DOHH2 (cell line): ENCODE measurements at regions not wholly inside any gene's neighbourhood (a gene's known extent, or its start where the extent isn't known, plus 50 kb on each side); places are given as distances from the start of the nearest gene placed in this dataset.

Experiments used
- H3F3A ChIP-seq: fragments of 200-600 bp; sonication (generic), shearing (Covaris generic); 2 replicates; pipeline ENCODE4 v1.6.0; 2016; ENCODE audit warnings: antibody characterized with exemption, mild to moderate bottlenecking; ENCODE audit not compliant: control insufficient read depth, insufficient read depth
- H3K27ac ChIP-seq: fragments of 200-600 bp; sonication (generic); 2 replicates; pipeline ENCODE4 v1.5.1; 2014; ENCODE audit warnings: low read depth, mild to moderate bottlenecking, low read length, moderate library complexity
- H3K27me3 ChIP-seq: fragments of 200-600 bp; sonication (generic); 2 replicates; pipeline ENCODE4 v1.6.1; 2014; ENCODE audit warnings: mild to moderate bottlenecking, low read length, mixed read lengths; ENCODE audit not compliant: control insufficient read depth
- H3K36me3 ChIP-seq: fragments of 200-600 bp; sonication (generic); 2 replicates; pipeline ENCODE4 v1.6.1; 2014; ENCODE audit warnings: mild to moderate bottlenecking, low read length, moderate library complexity, mixed read lengths; ENCODE audit not compliant: control insufficient read depth
- H3K4me1 ChIP-seq: fragments of 200-600 bp; sonication (generic); 2 replicates; pipeline ENCODE4 v1.6.1; 2014; ENCODE audit warnings: mild to moderate bottlenecking, low read length, mixed read lengths; ENCODE audit not compliant: control insufficient read depth
- H3K4me2 ChIP-seq: fragments of 200-600 bp; sonication (generic); 2 replicates; pipeline ENCODE4 v1.6.0; 2014; ENCODE audit warnings: mild to moderate bottlenecking, low read length, moderate library complexity
- H3K4me3 ChIP-seq: fragments of 200-600 bp; sonication (generic); 2 replicates; pipeline ENCODE4 v1.5.1; 2014; ENCODE audit warnings: mild to moderate bottlenecking, low read length, mixed read lengths
- H3K79me2 ChIP-seq: fragments of 200-600 bp; sonication (generic); 2 replicates; pipeline ENCODE4 v1.6.1; 2014; ENCODE audit warnings: mild to moderate bottlenecking, low read length, mixed read lengths; ENCODE audit not compliant: control insufficient read depth
- H3K9me2 ChIP-seq: fragments of 200-600 bp; sonication (generic); replicated peaks from 2 replicates; pipeline ENCODE4 v1.6.1; 2014; ENCODE audit warnings: mild to moderate bottlenecking, low read length, mixed read lengths; ENCODE audit not compliant: control insufficient read depth
- H3K9me3 ChIP-seq: fragments of 200-600 bp; sonication (generic); 2 replicates; pipeline ENCODE4 v1.6.1; 2014; ENCODE audit warnings: antibody characterized with exemption, low read length, mixed read lengths; ENCODE audit not compliant: control insufficient read depth, insufficient read depth
- H4K20me1 ChIP-seq: fragments of 200-600 bp; sonication (generic); 2 replicates; pipeline ENCODE4 v1.6.0; 2014; ENCODE audit warnings: low read depth, mild to moderate bottlenecking, antibody characterized with exemption, low read length, moderate library complexity; ENCODE audit not compliant: control insufficient read depth, insufficient read depth
- EZH2phosphoT487 ChIP-seq: fragments of 200-600 bp; sonication (generic); IDR thresholded peaks from 2 replicates; pipeline ENCODE4 v1.6.1; 2017; ENCODE audit warnings: borderline replicate concordance, mild to moderate bottlenecking, antibody characterized with exemption, low read length, moderate library complexity, mixed read lengths
- TF ChIP-seq, protein P1 (sequence below): fragments of 200-600 bp; sonication (generic); IDR thresholded peaks from one replicate; pipeline ENCODE4 v1.5.1; 2014; ENCODE audit warnings: antibody characterized with exemption, mild to moderate bottlenecking, low read depth, low read length; ENCODE audit not compliant: poor library complexity, severe bottlenecking

DNA sequence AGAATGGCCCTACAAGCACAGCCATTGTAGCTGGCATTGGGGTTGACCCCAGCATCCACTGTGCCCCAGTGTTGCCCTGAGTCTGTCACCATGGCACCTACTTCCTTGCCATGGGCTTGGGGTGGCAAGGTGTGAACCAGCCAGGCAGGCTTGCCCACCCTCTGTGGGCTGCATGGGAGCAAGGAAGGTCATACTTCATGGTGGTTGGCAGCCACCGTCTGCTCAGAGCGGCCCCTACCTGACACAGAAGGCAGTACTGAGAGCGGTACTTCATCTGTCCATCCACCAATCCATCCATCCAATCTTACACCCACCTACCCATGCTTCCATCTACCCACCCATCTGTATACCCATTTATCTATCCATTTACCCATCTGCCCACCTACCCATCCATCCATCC is 160.1 kb downstream of the KIF26A start:
- Histone ChIP-seq H3K4me2 (no peak overlapping the region), H3K27ac (no peak overlapping the region), H3F3A (0 out of 2 replicates have a peak, but pooled peaks cover 3% of the 10 kb centered on the region), H3K36me3 (no peaks in the 10 kb centered on the region), H3K4me3 (no peak overlapping the region), H3K79me2 (no peaks in the 10 kb centered on the region), H3K27me3 (no peaks in the 10 kb centered on the region), H3K9me2 (no peaks in the 10 kb centered on the region), H3K9me3 (peaks cover 46% of the 10 kb centered on the region), H3K4me1 (no peaks in the 10 kb centered on the region), H4K20me1 (no peaks in the 10 kb centered on the region)
- TF ChIP-seq, protein P1, sequence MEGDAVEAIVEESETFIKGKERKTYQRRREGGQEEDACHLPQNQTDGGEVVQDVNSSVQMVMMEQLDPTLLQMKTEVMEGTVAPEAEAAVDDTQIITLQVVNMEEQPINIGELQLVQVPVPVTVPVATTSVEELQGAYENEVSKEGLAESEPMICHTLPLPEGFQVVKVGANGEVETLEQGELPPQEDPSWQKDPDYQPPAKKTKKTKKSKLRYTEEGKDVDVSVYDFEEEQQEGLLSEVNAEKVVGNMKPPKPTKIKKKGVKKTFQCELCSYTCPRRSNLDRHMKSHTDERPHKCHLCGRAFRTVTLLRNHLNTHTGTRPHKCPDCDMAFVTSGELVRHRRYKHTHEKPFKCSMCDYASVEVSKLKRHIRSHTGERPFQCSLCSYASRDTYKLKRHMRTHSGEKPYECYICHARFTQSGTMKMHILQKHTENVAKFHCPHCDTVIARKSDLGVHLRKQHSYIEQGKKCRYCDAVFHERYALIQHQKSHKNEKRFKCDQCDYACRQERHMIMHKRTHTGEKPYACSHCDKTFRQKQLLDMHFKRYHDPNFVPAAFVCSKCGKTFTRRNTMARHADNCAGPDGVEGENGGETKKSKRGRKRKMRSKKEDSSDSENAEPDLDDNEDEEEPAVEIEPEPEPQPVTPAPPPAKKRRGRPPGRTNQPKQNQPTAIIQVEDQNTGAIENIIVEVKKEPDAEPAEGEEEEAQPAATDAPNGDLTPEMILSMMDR = no peak
- no peak for TF ChIP-seq EZH2phosphoT487

DNA sequence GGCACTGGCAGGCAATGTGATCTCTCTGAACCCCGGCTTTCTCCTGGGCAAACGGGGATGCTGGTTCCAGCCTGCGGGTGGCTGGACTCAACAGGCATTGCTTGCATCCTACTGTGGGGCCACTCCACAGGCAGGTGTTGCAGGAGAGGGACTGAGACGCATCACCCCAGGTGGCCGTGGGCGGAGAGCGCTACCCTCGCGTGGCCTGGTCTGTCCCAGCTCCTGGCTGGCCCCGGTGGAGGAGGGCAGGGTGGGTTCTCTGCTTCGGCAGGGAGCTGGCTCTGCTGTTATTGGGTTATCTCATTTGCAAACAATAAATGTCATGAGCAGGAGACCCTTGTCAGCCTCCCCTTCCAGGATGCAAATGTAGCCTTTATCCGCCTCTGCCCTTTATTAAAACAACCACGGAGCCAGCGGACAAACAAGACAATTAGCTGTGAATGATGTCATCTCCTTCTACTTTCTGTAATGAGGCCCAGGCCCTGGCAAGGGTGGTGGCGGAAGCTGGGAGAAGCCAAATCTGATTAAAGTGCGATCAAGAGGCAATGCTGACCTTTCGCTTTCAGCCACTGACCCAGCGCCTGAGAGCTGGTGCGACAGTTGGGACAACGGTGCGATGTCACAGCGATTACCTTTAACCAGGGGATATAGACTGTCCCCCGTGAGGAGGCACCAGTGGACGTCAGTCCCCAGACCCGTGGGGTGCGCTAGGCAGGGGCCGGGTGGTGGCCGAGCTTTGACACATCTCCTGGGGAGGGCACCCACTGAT is 161.8 kb downstream of the KIF26A start:
- Histone ChIP-seq H3K79me2 (no peaks in the 10 kb centered on the region), H3K27me3 (no peaks in the 10 kb centered on the region), H3K9me2 (no peaks in the 10 kb centered on the region), H3K4me2 (no peak overlapping the region), H3F3A (0 out of 2 replicates have a peak, but pooled peaks cover 3% of the 10 kb centered on the region), H3K36me3 (no peaks in the 10 kb centered on the region), H3K27ac (no peak overlapping the region), H4K20me1 (no peaks in the 10 kb centered on the region), H3K9me3 (peaks cover 62% of the 10 kb centered on the region), H3K4me1 (no peaks in the 10 kb centered on the region), H3K4me3 (no peak overlapping the region)
- no peak for TF ChIP-seq EZH2phosphoT487

DNA sequence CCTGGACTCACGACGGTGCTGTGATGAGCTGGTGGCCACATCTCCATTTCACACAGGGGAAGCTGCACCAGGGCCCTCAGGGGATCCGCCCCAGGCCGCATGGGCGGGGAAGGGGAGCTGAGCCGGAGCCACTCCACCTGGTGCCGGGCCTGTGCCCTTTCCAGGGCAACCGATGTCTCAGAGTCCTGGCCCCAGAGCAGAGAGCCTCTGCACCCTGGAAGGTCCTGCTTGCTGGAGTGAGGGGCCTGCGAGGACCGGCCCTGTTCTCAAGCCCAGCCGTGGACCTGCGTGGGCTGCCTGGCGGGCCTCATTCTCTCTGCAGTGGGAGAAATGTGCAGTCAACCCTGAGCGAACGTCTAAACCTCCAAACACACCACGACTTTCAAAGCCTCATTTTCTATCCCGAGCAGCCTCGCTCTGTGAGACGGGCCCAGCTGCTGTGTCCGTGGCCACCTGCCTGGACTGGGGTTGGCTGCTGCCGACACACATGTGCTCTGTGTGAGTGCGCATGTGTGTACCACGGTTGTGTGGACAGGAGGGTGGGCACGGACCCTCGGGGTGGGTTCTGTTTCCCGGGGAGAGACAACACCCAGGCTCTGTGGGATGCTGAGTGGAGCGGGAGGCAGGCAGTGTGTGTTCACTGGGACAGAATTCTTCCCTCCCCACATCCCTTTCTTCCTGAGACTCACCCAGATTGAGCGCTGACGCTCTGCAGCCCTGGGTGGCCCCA is 163.5 kb downstream of the KIF26A start:
- peaks cover 72% of the 10 kb centered on the region for H3K9me3 ChIP-seq
- no peaks in the 10 kb centered on the region for H4K20me1 ChIP-seq
- TF ChIP-seq, protein P1 = no peak
- TF ChIP-seq EZH2phosphoT487 = no peak
- H3K4me2 ChIP-seq = no peak overlapping the region
- H3K4me1 ChIP-seq = no peaks in the 10 kb centered on the region
- no peaks in the 10 kb centered on the region for H3K79me2 ChIP-seq
- H3K4me3 ChIP-seq = no peak overlapping the region
- H3F3A ChIP-seq = 0 out of 2 replicates have a peak, but pooled peaks cover 3% of the 10 kb centered on the region
- H3K27me3 ChIP-seq = no peaks in the 10 kb centered on the region
- no peaks in the 10 kb centered on the region for H3K36me3 ChIP-seq
- no peak overlapping the region for H3K27ac ChIP-seq
- no peaks in the 10 kb centered on the region for H3K9me2 ChIP-seq
